Stomach (tissue), 4 donors: ENCODE measurements at regions not wholly inside any gene's neighbourhood (a gene's known extent, or its start where the extent isn't known, plus 50 kb on each side); places are given as distances from the start of the nearest gene placed in this dataset.

ENCODE experiments used
- EP300 ChIP-seq: sonication (generic); formaldehyde crosslinking; IDR thresholded peaks from one replicate; pipeline ENCODE4 v1.6.1; 2017; ENCODE audit warnings: antibody characterized with exemption
- POLR2A ChIP-seq, 4 donors: fragments of 450-650 bp; IDR thresholded peaks; one replicate each; pipeline ENCODE4 v1.6.1; 2016; ENCODE audit warnings: antibody characterized with exemption in 4 of 4, control low read depth in 2 of 4, mild to moderate bottlenecking in 1 of 4, moderate library complexity in 1 of 4
- POLR2AphosphoS5 ChIP-seq, 3 donors: sonication (generic); formaldehyde crosslinking; IDR thresholded peaks; one replicate each; pipeline ENCODE4 v1.6.1; 2016; ENCODE audit warnings: antibody characterized with exemption in 3 of 3
- TF ChIP-seq, protein P1 (sequence below), 7 experiments: fragments of 450-650 bp in 4 of 7; fragments of 200-600 bp in 3 of 7; sonication (generic) in 3 of 7; IDR thresholded peaks; one replicate each; pipeline ENCODE4 v1.5.1; 2016 to 2019; ENCODE audit warnings: antibody characterized with exemption in 7 of 7, control low read depth in 2 of 7, mild to moderate bottlenecking in 1 of 7

DNA sequence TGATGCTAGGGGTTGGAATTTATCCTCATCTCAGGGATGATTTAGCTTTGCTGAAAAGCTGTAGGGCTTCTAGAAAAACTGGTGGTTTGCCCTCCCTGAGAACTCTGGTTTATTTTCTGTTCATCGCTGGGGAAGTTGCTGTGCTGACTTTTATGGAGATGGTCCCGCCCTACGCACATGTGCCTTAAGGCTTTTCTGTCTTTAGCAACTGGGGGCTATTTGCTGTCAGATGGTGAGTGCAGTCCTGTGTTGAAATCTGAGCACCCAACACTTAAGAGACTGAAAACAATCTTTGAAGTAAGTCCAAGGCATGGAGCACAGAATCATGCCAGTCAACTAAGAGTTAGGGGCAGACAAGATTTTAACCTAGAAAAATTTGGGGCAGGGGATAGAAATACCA is 2148.4 kb upstream of the CELF4 start:
- TF ChIP-seq EP300, result no peak
- TF ChIP-seq, protein P1, sequence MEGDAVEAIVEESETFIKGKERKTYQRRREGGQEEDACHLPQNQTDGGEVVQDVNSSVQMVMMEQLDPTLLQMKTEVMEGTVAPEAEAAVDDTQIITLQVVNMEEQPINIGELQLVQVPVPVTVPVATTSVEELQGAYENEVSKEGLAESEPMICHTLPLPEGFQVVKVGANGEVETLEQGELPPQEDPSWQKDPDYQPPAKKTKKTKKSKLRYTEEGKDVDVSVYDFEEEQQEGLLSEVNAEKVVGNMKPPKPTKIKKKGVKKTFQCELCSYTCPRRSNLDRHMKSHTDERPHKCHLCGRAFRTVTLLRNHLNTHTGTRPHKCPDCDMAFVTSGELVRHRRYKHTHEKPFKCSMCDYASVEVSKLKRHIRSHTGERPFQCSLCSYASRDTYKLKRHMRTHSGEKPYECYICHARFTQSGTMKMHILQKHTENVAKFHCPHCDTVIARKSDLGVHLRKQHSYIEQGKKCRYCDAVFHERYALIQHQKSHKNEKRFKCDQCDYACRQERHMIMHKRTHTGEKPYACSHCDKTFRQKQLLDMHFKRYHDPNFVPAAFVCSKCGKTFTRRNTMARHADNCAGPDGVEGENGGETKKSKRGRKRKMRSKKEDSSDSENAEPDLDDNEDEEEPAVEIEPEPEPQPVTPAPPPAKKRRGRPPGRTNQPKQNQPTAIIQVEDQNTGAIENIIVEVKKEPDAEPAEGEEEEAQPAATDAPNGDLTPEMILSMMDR (IDR thresholded peaks at IDR 0.05), result no peak
- TF ChIP-seq POLR2A (IDR thresholded peaks at IDR 0.05), result no peak
- no peak for TF ChIP-seq POLR2AphosphoS5 (IDR thresholded peaks at IDR 0.05)
